Activated naive CD8-positive, alpha-beta T cell treated with anti-CD3 and anti-CD28 coated beads, Interleukin-2, amount 50 U/mL, for 24 hours (primary cell): ENCODE measurements at regions not wholly inside any gene's neighbourhood (a gene's known extent, or its start where the extent isn't known, plus 50 kb on each side); places are given as distances from the start of the nearest gene placed in this dataset.

ENCODE experiments used
- ATAC-seq: fragments of 150-1000 bp; cut with Tn5 transposase; one replicate; pipeline ENCODE4 v1.10.0; 2021
- DNase-seq: peaks from one replicate; pipeline ENCODE4 v3.0.0; 2021
- H3K27ac Mint-ChIP-seq: one replicate; pipeline ENCODE4 v1.8.0; 2021; ENCODE audit warnings: mild to moderate bottlenecking, mixed read lengths
- H3K27me3 Mint-ChIP-seq: one replicate; pipeline ENCODE4 v1.8.0; 2021; ENCODE audit warnings: mixed read lengths
- H3K36me3 Mint-ChIP-seq: one replicate; pipeline ENCODE4 v1.8.0; 2021; ENCODE audit warnings: low read depth, mixed read lengths
- H3K4me1 Mint-ChIP-seq: one replicate; pipeline ENCODE4 v1.8.0; 2021; ENCODE audit warnings: mixed read lengths
- H3K4me3 Mint-ChIP-seq: one replicate; pipeline ENCODE4 v1.8.0; 2021; ENCODE audit warnings: mild to moderate bottlenecking, moderate library complexity, mixed read lengths
- H3K9me3 Mint-ChIP-seq: one replicate; pipeline ENCODE4 v1.8.0; 2021; ENCODE audit warnings: mixed read lengths

- no peak overlapping the region for H3K4me3 Mint-ChIP-seq
- no peak overlapping the region for H3K27ac Mint-ChIP-seq
- H3K4me1 Mint-ChIP-seq = no peaks in the 10 kb centered on the region
- H3K36me3 Mint-ChIP-seq = no peaks in the 10 kb centered on the region
- DNase-seq (no peak), ATAC-seq (no peak)
- no peaks in the 10 kb centered on the region for H3K27me3 Mint-ChIP-seq
- H3K9me3 Mint-ChIP-seq = peaks cover 13% of the 10 kb centered on the region
These were observed 826.7 kb upstream of the GHITM start for GRCh38 chr10:83312570-83312969.

- no peak for DNase-seq
- Mint-ChIP-seq H3K36me3 (no peaks in the 10 kb centered on the region), H3K4me3 (no peak overlapping the region), H3K27ac (no peak overlapping the region), H3K9me3 (peaks cover 8% of the 10 kb centered on the region), H3K27me3 (no peaks in the 10 kb centered on the region), H3K4me1 (no peaks in the 10 kb centered on the region)
- no peak for ATAC-seq
These were observed 806.6 kb upstream of the GHITM start for GRCh38 chr10:83332690-83333089.

GRCh38 chr10:83333566-83333965 is 805.7 kb upstream of the GHITM start:
- ATAC-seq (no peak), DNase-seq (no peak)
- Mint-ChIP-seq H3K27me3 (no peaks in the 10 kb centered on the region), H3K9me3 (peaks cover 8% of the 10 kb centered on the region), H3K36me3 (no peaks in the 10 kb centered on the region), H3K4me1 (no peaks in the 10 kb centered on the region), H3K27ac (no peak overlapping the region), H3K4me3 (no peak overlapping the region)

GRCh38 chr10:83343676-83344075 is 795.6 kb upstream of the GHITM start:
- H3K27me3 Mint-ChIP-seq = no peaks in the 10 kb centered on the region
- DNase-seq (no peak), ATAC-seq (no peak)
- no peak overlapping the region for H3K4me3 Mint-ChIP-seq
- no peaks in the 10 kb centered on the region for H3K4me1 Mint-ChIP-seq
- H3K36me3 Mint-ChIP-seq = no peaks in the 10 kb centered on the region
- H3K9me3 Mint-ChIP-seq = peaks cover 20% of the 10 kb centered on the region
- no peak overlapping the region for H3K27ac Mint-ChIP-seq

- Mint-ChIP-seq H3K4me1 (no peaks in the 10 kb centered on the region), H3K4me3 (no peak overlapping the region), H3K27me3 (no peaks in the 10 kb centered on the region), H3K36me3 (no peaks in the 10 kb centered on the region), H3K9me3 (peaks cover 14% of the 10 kb centered on the region), H3K27ac (no peak overlapping the region)
- DNase-seq (no peak), ATAC-seq (no peak)
These were observed 792.9 kb upstream of the GHITM start for GRCh38 chr10:83346266-83346910.

- DNase-seq (no peak), ATAC-seq (no peak)
- Mint-ChIP-seq H3K27me3 (no peaks in the 10 kb centered on the region), H3K36me3 (no peaks in the 10 kb centered on the region), H3K4me1 (no peaks in the 10 kb centered on the region), H3K9me3 (peaks cover 8% of the 10 kb centered on the region), H3K4me3 (no peak overlapping the region), H3K27ac (no peak overlapping the region)
These were observed 786.7 kb upstream of the GHITM start for GRCh38 chr10:83352588-83352987.

GRCh38 chr10:83354456-83354855 is 784.9 kb upstream of the GHITM start:
- no peak for DNase-seq
- Mint-ChIP-seq H3K9me3 (peaks cover 8% of the 10 kb centered on the region), H3K27ac (no peak overlapping the region), H3K4me3 (no peak overlapping the region), H3K4me1 (no peaks in the 10 kb centered on the region), H3K36me3 (no peaks in the 10 kb centered on the region), H3K27me3 (no peaks in the 10 kb centered on the region)
- ATAC-seq = no peak

GRCh38 chr10:83357004-83357403 is 782.3 kb upstream of the GHITM start:
- no peaks in the 10 kb centered on the region for H3K4me1 Mint-ChIP-seq
- DNase-seq (no peak), ATAC-seq (no peak)
- H3K9me3 Mint-ChIP-seq = peaks cover 17% of the 10 kb centered on the region
- H3K36me3 Mint-ChIP-seq = no peaks in the 10 kb centered on the region
- H3K4me3 Mint-ChIP-seq = no peak overlapping the region
- no peak overlapping the region for H3K27ac Mint-ChIP-seq
- no peaks in the 10 kb centered on the region for H3K27me3 Mint-ChIP-seq

GRCh38 chr10:83357627-83358026 is 781.7 kb upstream of the GHITM start:
- H3K36me3 Mint-ChIP-seq = no peaks in the 10 kb centered on the region
- ATAC-seq (no peak), DNase-seq (no peak)
- H3K4me1 Mint-ChIP-seq = no peaks in the 10 kb centered on the region
- peaks cover 19% of the 10 kb centered on the region for H3K9me3 Mint-ChIP-seq
- no peaks in the 10 kb centered on the region for H3K27me3 Mint-ChIP-seq
- no peak overlapping the region for H3K4me3 Mint-ChIP-seq
- no peak overlapping the region for H3K27ac Mint-ChIP-seq

GRCh38 chr10:83367036-83367435 is 772.3 kb upstream of the GHITM start:
- H3K4me1 Mint-ChIP-seq = no peaks in the 10 kb centered on the region
- no peak for ATAC-seq
- no peak for DNase-seq

GRCh38 chr10:83371696-83372490 is 767.4 kb upstream of the GHITM start:
- no peak for ATAC-seq
- Mint-ChIP-seq H3K36me3 (no peaks in the 10 kb centered on the region), H3K4me3 (no peak overlapping the region), H3K27me3 (no peaks in the 10 kb centered on the region), H3K27ac (no peak overlapping the region), H3K9me3 (peaks cover 3% of the 10 kb centered on the region), H3K4me1 (no peaks in the 10 kb centered on the region)
- DNase-seq = no peak

More at GRCh38 chr10:83367036-83367435, 772.3 kb upstream of the GHITM start:
- Mint-ChIP-seq H3K27ac (no peak overlapping the region), H3K36me3 (no peaks in the 10 kb centered on the region), H3K4me3 (no peak overlapping the region), H3K27me3 (no peaks in the 10 kb centered on the region), H3K9me3 (peaks cover 8% of the 10 kb centered on the region)

- Mint-ChIP-seq H3K4me3 (no peak overlapping the region), H3K36me3 (no peaks in the 10 kb centered on the region), H3K9me3 (peaks cover 3% of the 10 kb centered on the region), H3K4me1 (no peaks in the 10 kb centered on the region), H3K27me3 (no peaks in the 10 kb centered on the region), H3K27ac (no peak overlapping the region)
- DNase-seq = no peak
- no peak for ATAC-seq
These were observed 766.7 kb upstream of the GHITM start for GRCh38 chr10:83372646-83373045.

GRCh38 chr10:83373671-83374070 is 765.6 kb upstream of the GHITM start:
- Mint-ChIP-seq H3K4me3 (no peak overlapping the region), H3K4me1 (no peaks in the 10 kb centered on the region), H3K27ac (no peak overlapping the region), H3K9me3 (peaks cover 3% of the 10 kb centered on the region), H3K27me3 (no peaks in the 10 kb centered on the region), H3K36me3 (no peaks in the 10 kb centered on the region)
- ATAC-seq = no peak
- DNase-seq = no peak

- Mint-ChIP-seq H3K36me3 (no peaks in the 10 kb centered on the region), H3K27me3 (no peaks in the 10 kb centered on the region), H3K9me3 (peaks cover 5% of the 10 kb centered on the region), H3K27ac (no peak overlapping the region), H3K4me3 (no peak overlapping the region), H3K4me1 (no peaks in the 10 kb centered on the region)
- DNase-seq = no peak
- ATAC-seq = no peak
These were observed 764.6 kb upstream of the GHITM start for GRCh38 chr10:83374741-83375140.

- Mint-ChIP-seq H3K36me3 (no peaks in the 10 kb centered on the region), H3K4me3 (no peak overlapping the region), H3K27me3 (no peaks in the 10 kb centered on the region), H3K4me1 (no peaks in the 10 kb centered on the region), H3K9me3 (peaks cover 8% of the 10 kb centered on the region), H3K27ac (no peak overlapping the region)
- DNase-seq (no peak), ATAC-seq (no peak)
These were observed 764.0 kb upstream of the GHITM start for GRCh38 chr10:83375274-83375673.
